ENCODE measurements at regions not wholly inside any gene's neighbourhood (a gene's known extent, or its start where the extent isn't known, plus 50 kb on each side); places are given as distances from the start of the nearest gene placed in this dataset.

GRCh38 chr9:88782931-88783710 is 208.1 kb upstream of the S1PR3 start:
- WGBS, 3 donors, result 93 to 96% (median 94%) methylated on average over 10 of the region's 10 CpGs
- Histone ChIP-seq H3K27ac (no peak overlapping the region), H3K36me3 (no peaks in the 10 kb centered on the region), H3K4me3 (no peak overlapping the region), H3K9me3 (no peaks in the 10 kb centered on the region), H3K27me3 (no peaks in the 10 kb centered on the region), H3K4me1 (ENCODE audit: insufficient read depth) (peaks cover 4% of the 10 kb centered on the region)
- TF ChIP-seq EP300 (IDR thresholded peaks at IDR 0.05), result no peak
- TF ChIP-seq, protein P1, sequence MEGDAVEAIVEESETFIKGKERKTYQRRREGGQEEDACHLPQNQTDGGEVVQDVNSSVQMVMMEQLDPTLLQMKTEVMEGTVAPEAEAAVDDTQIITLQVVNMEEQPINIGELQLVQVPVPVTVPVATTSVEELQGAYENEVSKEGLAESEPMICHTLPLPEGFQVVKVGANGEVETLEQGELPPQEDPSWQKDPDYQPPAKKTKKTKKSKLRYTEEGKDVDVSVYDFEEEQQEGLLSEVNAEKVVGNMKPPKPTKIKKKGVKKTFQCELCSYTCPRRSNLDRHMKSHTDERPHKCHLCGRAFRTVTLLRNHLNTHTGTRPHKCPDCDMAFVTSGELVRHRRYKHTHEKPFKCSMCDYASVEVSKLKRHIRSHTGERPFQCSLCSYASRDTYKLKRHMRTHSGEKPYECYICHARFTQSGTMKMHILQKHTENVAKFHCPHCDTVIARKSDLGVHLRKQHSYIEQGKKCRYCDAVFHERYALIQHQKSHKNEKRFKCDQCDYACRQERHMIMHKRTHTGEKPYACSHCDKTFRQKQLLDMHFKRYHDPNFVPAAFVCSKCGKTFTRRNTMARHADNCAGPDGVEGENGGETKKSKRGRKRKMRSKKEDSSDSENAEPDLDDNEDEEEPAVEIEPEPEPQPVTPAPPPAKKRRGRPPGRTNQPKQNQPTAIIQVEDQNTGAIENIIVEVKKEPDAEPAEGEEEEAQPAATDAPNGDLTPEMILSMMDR (IDR thresholded peaks at IDR 0.05), result no peak
- TF ChIP-seq POLR2A (IDR thresholded peaks at IDR 0.05), result no peak
- no peak for DNase-seq
- intact Hi-C loops (cut with DNase I), result no loop called here

DNA sequence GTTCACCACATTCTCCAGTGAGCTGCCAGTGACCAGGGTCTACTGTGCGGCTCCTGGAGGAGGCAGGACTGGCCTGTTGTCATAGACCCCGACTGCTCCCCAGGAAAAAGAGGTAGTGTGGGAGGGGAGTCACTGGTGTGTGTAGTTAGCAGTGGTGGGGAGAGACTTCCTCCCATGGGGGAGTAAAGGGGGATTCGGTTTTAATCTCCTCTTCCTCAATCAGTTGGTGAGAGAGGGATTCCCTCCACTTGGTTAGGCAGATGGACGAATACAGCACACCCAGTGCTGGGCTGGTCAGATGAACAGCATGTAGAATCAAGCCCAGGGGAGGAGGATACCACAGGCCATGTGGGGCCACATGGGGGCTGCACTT is 207.6 kb upstream of the S1PR3 start:
- TF ChIP-seq, protein P1 (IDR thresholded peaks at IDR 0.05), result no peak
- TF ChIP-seq POLR2A (IDR thresholded peaks at IDR 0.05), result no peak
- no peak for TF ChIP-seq EP300 (IDR thresholded peaks at IDR 0.05)
- Histone ChIP-seq H3K4me3 (no peak overlapping the region), H3K9me3 (no peaks in the 10 kb centered on the region), H3K36me3 (no peaks in the 10 kb centered on the region), H3K27me3 (no peaks in the 10 kb centered on the region), H3K4me1 (ENCODE audit: insufficient read depth) (peaks cover 3% of the 10 kb centered on the region), H3K27ac (no peak overlapping the region)
- intact Hi-C loops (cut with DNase I), result no loop called here
- 74 to 88% (median 81%) methylated on average over 4 of the region's 4 CpGs for WGBS, 3 donors
- no peak for DNase-seq

- WGBS, 3 donors, result 87 to 92% (median 87%) methylated on average over 3 of the region's 3 CpGs
- TF ChIP-seq EP300 (IDR thresholded peaks at IDR 0.05), result no peak
- TF ChIP-seq, protein P1 (IDR thresholded peaks at IDR 0.05), result no peak
- TF ChIP-seq POLR2A (IDR thresholded peaks at IDR 0.05), result no peak
- no peak overlapping the region for H3K4me3 ChIP-seq
- intact Hi-C loops (cut with DNase I), result no loop called here
- no peak overlapping the region for H3K27ac ChIP-seq
- H3K4me1 ChIP-seq (ENCODE audit: insufficient read depth), result peaks cover 3% of the 10 kb centered on the region
- no peak for DNase-seq
- H3K9me3 ChIP-seq, result no peaks in the 10 kb centered on the region
- H3K27me3 ChIP-seq, result no peaks in the 10 kb centered on the region
- H3K36me3 ChIP-seq, result no peaks in the 10 kb centered on the region
These were observed 206.3 kb upstream of the S1PR3 start for GRCh38 chr9:88784960-88785359.

GRCh38 chr9:88786291-88787079 is 204.8 kb upstream of the S1PR3 start:
- no peaks in the 10 kb centered on the region for H3K9me3 ChIP-seq
- no peak overlapping the region for H3K27ac ChIP-seq
- H3K36me3 ChIP-seq, result no peaks in the 10 kb centered on the region
- TF ChIP-seq EP300 (IDR thresholded peaks at IDR 0.05), result no peak
- TF ChIP-seq, protein P1 (IDR thresholded peaks at IDR 0.05), result no peak
- TF ChIP-seq POLR2A (IDR thresholded peaks at IDR 0.05), result no peak
- DNase-seq, result no peak
- intact Hi-C loops (cut with DNase I), result no loop called here
- H3K27me3 ChIP-seq, result no peaks in the 10 kb centered on the region
- H3K4me3 ChIP-seq, result no peak overlapping the region
- WGBS, 3 donors, result 53 to 58% (median 54%) methylated on average over 12 of the region's 12 CpGs
- peaks cover 3% of the 10 kb centered on the region for H3K4me1 ChIP-seq (ENCODE audit: insufficient read depth)

Data from ovary (tissue), 7 donors.